HG03045 (cell line): ENCODE measurements at regions not wholly inside any gene's neighbourhood (a gene's known extent, or its start where the extent isn't known, plus 50 kb on each side); places are given as distances from the start of the nearest gene placed in this dataset.

Experiments
- ATAC-seq: cut with Tn5 transposase; IDR thresholded peaks from one replicate; pipeline ENCODE4 v1.9.1; 2021; ENCODE audit warnings: mild to moderate bottlenecking, moderate library complexity; ENCODE audit not compliant: unreplicated experiment

GRCh38 chr5:160960592-160960991 lies 108.6 kb upstream of the ATP10B start:
- ATAC-seq = no peak

DNA sequence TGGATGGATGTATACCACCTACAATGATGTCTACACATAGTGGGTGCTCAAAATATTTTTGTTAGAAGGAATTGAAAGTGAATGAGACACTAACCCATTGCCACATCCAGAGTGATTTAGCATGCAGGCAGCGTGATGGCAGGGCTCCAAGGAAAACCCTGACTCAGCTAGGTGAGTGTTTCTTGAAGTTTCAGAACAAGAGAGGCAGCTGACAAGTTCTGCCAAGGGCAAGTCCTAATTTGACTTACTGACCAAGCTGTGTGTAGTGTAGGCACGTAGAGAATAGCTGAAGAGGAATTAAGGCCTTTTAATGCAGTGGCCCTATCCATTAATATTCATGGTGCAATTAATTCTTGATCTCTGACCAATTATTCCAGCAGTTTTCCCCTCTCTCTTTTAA lies 107.8 kb upstream of the ATP10B start:
- no peak for ATAC-seq

- ATAC-seq = peak; percentile 49
Measured at GRCh38 chr5:160957312-160957861, 105.4 kb upstream of the ATP10B start.

DNA sequence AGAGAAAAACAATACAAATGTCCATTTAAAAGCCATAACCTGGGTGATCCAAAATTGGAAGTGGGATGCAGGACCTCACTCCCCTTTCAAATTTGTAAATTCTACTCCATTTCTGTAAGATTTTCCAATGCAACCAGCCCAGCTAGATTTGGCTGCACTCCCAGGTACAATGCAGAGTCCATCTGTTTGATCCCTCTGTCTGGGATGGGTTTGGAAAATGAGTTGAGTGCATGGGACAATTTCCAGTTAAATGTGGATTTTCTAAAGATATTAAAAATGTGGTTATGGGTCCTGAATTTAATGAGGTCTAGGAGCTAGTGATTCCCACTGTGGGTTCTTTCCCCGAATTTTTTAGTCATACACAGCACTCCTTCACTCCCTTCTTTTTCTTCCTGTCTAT lies 104.0 kb upstream of the ATP10B start:
- no peak for ATAC-seq

- no peak for ATAC-seq
Measured at GRCh38 chr5:160950311-160950710, 98.3 kb upstream of the ATP10B start.

- no peak for ATAC-seq
Measured at GRCh38 chr5:160940725-160941124, 88.7 kb upstream of the ATP10B start.

- ATAC-seq = no peak
Measured at GRCh38 chr5:160938532-160938931, 86.5 kb upstream of the ATP10B start.

DNA sequence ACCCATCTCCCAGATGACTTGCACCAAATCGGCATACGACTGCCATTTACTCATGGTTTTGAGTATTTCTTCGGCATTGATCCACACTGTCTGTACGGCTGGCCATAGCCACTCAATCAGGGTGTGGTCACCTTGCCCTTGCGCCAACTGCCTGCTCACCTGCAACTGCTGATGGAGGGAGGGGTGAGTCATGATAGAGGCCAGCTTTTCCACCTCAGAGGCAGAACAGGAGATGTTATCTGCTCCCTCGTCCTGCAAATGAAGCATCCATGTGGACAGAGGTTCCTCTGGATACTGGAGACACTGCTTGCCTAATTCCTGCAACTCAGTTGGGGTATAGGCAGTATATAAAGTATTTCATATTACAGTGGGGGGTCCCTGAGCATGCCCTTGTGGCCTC lies 85.6 kb upstream of the ATP10B start:
- no peak for ATAC-seq

DNA sequence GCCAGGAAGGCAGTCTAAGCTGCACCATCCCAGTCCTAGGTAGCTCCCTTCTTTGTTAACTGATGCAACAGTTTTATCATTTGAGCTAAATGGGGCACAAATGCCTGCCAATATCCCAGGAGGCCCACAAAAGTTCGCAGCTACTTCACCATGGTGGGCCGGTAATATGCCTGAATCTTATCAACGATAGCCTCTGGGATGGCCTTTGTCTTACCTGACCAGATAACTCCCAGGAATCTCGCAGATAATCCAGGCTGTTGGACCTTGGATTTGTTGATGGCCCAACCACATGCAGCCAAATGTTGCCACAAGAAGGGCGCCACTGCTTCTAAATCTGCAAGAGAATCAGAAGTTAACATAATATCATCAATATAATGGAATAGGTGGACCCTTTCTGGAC lies 83.8 kb upstream of the ATP10B start:
- ATAC-seq = no peak

DNA sequence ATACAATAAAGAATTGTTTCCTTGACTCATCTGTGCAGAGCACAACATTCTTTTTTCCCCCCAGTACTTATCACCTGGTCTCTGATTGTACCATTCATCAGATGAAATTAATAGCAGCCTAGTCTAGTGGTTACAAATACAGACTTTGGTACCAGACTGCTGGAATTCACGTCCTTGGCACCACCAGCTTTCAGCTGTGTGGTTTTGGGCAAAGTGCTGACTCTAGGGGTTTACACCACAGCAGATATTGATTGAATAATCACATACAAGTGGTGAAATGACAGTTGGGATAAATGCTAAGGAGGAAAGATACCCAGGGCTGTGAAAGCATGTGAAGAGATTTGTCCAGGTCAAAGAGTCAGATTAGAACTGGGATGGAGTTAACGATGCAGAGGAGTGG lies 79.3 kb upstream of the ATP10B start:
- ATAC-seq = no peak

DNA sequence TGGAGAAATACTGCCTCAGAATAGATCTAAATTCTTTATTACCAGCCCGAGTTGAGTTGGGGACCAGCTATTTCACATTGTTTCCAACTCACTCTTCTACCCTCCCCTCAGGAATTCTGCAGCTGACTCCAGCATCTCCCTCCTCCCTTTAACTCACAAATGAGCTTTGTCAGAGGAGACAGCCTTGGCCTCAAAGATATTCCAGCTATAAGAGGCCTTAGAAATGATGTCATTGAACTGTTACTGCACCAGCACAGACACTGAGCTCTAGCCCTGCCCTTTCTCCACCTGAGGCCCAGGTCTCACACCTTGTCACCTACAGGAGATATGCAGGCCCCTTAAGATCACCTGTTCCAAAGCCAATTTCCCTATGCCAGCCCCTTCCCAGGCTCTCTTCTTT lies 78.4 kb upstream of the ATP10B start:
- ATAC-seq = no peak

GRCh38 chr5:160929906-160930305 lies 77.9 kb upstream of the ATP10B start:
- ATAC-seq = no peak

DNA sequence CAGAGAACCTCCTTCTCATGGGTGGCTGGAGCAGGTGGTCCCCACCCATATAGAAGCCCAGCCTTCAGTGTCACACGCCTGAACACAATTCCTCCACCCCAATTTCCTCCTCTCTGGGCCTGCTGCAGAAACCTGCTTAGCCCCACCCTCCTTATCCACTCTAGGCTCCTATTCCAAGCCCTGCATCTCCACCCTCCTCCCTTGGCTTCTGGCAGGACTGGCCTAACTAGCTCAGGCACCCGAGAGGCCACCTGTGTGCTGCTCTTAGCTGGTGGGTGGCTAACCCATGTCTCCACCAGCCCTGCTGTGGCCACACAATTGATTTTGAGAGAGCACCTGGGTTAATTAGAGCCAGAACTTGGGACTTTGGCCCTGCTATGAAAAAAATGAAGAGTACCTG lies 77.3 kb upstream of the ATP10B start:
- ATAC-seq = no peak

DNA sequence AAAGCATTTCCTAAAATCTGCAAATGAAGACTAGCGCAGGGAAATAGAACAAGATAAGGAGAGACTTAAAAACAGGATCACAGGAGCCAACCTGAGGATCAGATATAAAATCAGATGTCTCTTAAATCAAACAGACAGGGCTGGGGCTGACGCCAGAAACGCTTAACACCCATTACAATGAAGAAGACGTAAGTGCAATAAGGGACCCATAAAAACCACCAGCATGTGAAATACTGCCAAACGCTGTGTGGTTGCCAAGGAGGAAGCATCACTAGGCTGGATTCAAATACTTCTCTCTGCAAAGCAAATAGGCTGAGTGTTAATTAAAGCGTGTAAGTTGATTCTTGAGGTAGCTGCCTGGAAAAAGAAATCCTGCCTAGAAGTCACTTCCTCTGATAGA lies 74.4 kb upstream of the ATP10B start:
- ATAC-seq = no peak

GRCh38 chr5:160925281-160925680 lies 73.3 kb upstream of the ATP10B start:
- no peak for ATAC-seq

DNA sequence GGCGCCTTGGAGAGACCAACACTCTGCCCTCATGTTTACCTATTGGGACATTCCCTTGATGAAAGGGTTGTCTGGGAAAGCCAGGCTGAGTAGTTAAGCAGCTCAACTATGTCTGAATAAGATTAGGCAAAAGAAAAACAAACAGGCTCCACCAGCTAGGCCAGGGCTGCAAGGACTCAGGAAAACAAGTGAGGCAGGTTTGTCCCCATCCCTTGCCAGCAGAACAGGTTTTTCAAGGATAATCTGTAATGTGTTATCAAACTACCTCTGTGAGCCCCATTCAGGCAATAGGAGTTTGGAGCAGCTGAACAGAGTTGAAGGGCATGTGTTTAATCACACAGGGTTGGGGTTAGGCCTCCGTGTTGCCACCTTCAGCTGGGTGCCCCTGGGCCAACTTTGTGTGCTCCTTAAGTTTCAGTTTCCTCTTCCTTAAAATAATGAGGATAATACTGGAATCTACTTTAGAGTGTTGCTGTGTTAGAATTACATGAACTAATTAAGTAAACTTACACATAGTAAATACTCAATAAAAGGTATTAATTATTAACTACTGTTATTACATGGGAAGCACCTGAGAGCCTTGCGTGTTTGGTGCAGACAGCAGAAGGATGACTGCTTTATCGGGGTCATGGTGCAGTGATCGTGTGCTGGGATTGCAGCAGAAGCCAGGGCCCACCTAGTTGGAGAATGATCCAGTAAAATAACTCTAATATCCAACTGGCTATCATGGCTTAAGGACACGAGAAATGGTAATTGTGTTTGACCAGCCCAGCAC lies 72.1 kb upstream of the ATP10B start:
- ATAC-seq = no peak

DNA sequence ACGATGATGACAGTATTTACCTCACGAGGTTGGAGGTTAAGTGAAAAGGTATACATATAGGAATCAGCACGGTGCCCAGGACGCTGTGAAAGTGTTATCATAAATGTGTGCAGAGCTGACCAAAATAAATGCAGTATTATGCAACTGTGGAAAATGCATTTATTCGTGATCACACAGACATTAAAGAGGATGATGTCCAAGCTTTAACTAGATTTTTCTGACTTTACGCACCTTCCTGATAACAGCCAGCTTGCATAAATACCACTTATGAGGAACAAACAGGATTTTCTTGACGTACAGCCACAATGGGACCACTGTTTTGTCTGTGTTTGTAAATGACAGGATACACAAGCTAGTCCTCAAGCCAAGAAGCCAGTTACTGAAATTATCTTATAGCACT lies 71.4 kb upstream of the ATP10B start:
- ATAC-seq = no peak

GRCh38 chr5:160922311-160922710 lies 70.3 kb upstream of the ATP10B start:
- no peak for ATAC-seq

- ATAC-seq = no peak
Measured at GRCh38 chr5:160921423-160922285, 69.6 kb upstream of the ATP10B start.

DNA sequence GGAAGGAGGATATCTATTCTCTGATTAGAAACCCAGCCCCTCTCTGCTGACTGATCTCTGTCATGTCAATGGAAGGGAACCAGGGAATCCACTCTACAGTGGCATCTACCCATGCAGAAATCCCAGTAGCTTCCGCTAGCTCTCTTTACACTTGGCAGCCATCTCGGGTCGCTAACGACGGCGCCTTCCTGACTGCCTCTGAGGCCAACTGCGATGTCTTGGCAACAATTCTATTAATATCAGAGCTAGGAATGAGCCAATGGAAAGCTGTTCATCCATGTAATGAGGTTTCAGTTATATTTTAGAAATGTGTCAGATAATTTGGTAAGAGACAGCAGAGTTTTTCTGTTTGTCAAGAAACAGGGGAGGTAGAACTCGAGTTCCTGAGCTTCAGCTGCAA lies 67.6 kb upstream of the ATP10B start:
- ATAC-seq = no peak

DNA sequence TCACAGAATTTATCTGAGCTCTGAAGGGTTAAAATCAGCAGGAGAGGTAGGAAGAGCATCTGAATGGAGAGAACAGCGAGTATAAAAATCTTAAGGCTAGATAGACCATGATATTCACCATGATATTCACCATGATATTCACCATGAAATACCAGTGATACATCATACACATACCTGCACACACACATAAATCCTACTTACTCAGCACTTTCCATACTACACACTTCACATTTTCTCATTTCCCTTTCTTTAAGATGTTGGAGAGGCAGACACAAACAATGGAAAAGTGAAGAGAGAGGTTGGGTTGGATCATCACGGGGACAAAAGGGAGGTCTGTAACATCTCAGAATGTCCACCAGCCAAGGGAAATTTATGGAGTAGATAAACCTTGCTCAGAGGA lies 66.4 kb upstream of the ATP10B start:
- no peak for ATAC-seq

- ATAC-seq = no peak
Measured at GRCh38 chr5:160906090-160906489, 54.1 kb upstream of the ATP10B start.
